ENCODE measurements at regions not wholly inside any gene's neighbourhood (a gene's known extent, or its start where the extent isn't known, plus 50 kb on each side); places are given as distances from the start of the nearest gene placed in this dataset.

DNA sequence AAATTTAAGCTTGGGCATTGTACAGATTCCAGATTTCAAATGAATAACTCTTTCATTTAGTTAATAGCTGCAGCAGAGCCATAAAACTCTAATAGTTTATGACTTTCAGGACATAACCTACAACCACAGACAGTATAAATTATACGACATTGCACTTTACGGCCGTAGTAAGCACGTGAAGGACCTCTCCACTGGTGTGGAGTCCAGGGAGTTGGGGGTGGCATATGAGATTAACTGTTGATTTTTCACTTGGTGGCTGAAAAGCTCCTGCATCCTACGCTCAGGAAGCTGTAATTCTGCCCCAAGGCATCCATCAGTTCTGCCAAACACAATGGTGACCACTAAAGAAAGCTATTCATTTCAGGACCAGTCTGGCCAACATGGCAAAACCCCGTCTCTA is 376.2 kb downstream of the SOX11 start:
- no peak for TF ChIP-seq CTCF (IDR thresholded peaks at IDR 0.05)
- TF ChIP-seq ZFX (IDR thresholded peaks at IDR 0.05; ENCODE audit: borderline replicate concordance): no peak

Data from 22Rv1 (cell line).